HUES6 (cell line): ENCODE measurements at regions not wholly inside any gene's neighbourhood (a gene's known extent, or its start where the extent isn't known, plus 50 kb on each side); places are given as distances from the start of the nearest gene placed in this dataset.

Experiments used
- H3K27ac ChIP-seq: 2 replicates; pipeline ENCODE4 v1.7.0; 2013; ENCODE audit warnings: low read depth, mild to moderate bottlenecking, low read length, inconsistent platforms
- H3K27me3 ChIP-seq: 2 replicates; pipeline ENCODE4 v1.6.1; 2013; ENCODE audit warnings: low read length; ENCODE audit not compliant: control insufficient read depth, insufficient read depth
- H3K36me3 ChIP-seq: 2 replicates; pipeline ENCODE4 v1.6.1; 2013; ENCODE audit warnings: low read length; ENCODE audit not compliant: control insufficient read depth, insufficient read depth
- H3K4me1 ChIP-seq: 2 replicates; pipeline ENCODE4 v1.6.1; 2013; ENCODE audit warnings: low read length; ENCODE audit not compliant: control insufficient read depth, insufficient read depth
- H3K4me3 ChIP-seq: 2 replicates; pipeline ENCODE4 v1.5.1; 2013; ENCODE audit warnings: low read depth, low read length
- H3K9ac ChIP-seq: one replicate; pipeline ENCODE4 v1.6.1; 2013; ENCODE audit warnings: mild to moderate bottlenecking, low read length
- H3K9me3 ChIP-seq: 2 replicates; pipeline ENCODE4 v1.6.1; 2013; ENCODE audit warnings: low read depth, low read length; ENCODE audit not compliant: control insufficient read depth, insufficient read depth

DNA sequence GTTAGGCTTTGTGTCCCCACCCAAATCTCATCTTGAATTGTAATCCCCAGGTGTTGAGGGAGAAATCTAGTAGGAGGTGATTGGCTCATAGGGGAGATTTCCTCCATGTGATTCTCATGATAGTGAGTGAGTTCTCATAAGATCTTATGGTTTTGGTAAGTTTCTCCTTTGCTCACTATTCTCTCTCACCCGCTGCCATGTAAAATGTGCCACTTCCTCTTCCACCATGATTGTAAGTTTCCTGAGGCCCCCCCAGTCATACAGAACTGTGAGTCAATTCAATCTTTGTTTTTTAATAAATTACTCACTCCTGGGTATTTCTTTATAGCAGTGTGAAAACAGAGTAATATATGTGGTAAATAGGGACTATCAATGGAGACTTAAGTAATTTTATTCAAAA lies 434.5 kb upstream of the OLFM3 start:
- H3K9me3 ChIP-seq: no peaks in the 10 kb centered on the region
- no peaks in the 10 kb centered on the region for H3K36me3 ChIP-seq
- H3K4me3 ChIP-seq: no peak overlapping the region
- no peak overlapping the region for H3K9ac ChIP-seq
- H3K27ac ChIP-seq: no peak overlapping the region
- no peaks in the 10 kb centered on the region for H3K4me1 ChIP-seq
- no peaks in the 10 kb centered on the region for H3K27me3 ChIP-seq

DNA sequence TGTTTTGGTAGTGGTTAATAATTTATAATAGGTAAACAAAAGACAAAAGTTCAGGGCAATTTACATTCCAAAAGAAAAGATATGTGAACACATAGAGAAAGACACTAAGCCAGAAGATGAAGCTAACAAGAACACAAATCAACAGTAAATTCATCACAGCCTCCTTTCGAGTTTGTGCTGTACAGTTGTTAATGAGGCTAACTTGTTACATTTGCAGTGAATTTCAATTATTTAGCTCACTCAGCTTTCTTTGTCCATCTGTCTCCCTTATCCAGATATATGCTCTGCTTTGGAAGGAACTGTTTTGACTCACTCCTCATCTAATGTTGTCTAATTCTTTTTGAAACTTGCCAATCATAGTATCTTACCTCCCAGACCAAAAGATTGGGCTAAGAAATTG lies 423.3 kb upstream of the OLFM3 start:
- no peak overlapping the region for H3K27ac ChIP-seq
- no peak overlapping the region for H3K4me3 ChIP-seq
- H3K27me3 ChIP-seq: no peaks in the 10 kb centered on the region
- H3K9ac ChIP-seq: no peak overlapping the region
- no peaks in the 10 kb centered on the region for H3K9me3 ChIP-seq
- H3K4me1 ChIP-seq: no peaks in the 10 kb centered on the region
- H3K36me3 ChIP-seq: no peaks in the 10 kb centered on the region
